ENCODE measurements at regions not wholly inside any gene's neighbourhood (a gene's known extent, or its start where the extent isn't known, plus 50 kb on each side); places are given as distances from the start of the nearest gene placed in this dataset.

GRCh38 chr3:24595796-24596195, 101.1 kb upstream of the THRB start:
- no peak for TF ChIP-seq EZH2 (IDR thresholded peaks at IDR 0.05; ENCODE audit: borderline replicate concordance, low read length)
- TF ChIP-seq CTCF (conservative IDR thresholded peaks at IDR 0.05 in 1 of 2, IDR thresholded peaks at IDR 0.05 in 1 of 2; ENCODE audit: extremely low read depth in 1 of 2, insufficient read depth in 1 of 2, low read depth in 1 of 2, low read length in 2 of 2): no peak

Data from mammary epithelial cell (primary cell).